HepG2 (cell line): ENCODE measurements at regions not wholly inside any gene's neighbourhood (a gene's known extent, or its start where the extent isn't known, plus 50 kb on each side); places are given as distances from the start of the nearest gene placed in this dataset.

Experiments
- ATAC-seq: fragments of 200-7000 bp; cut with Tn5 transposase; 3 replicates; pipeline ENCODE4 v1.9.1; 2020; ENCODE audit warnings: mild to moderate bottlenecking, moderate library complexity
- BruUV-seq: library from RNA; stranded (reverse); fragments of 400-500 nt; replicated peaks from 2 replicates; lab custom pipeline; 2021; lab: Mats Ljungman, UMichigan
- CTCF ChIA-PET: fragments of 300-600 bp; formaldehyde crosslinking; extraction: SDS; loops from one replicate; lab custom pipeline; 2021; ENCODE audit warnings: low total read pairs, inconsistent platforms, low intra/inter-chr PET ratio; lab: Yijun Ruan, JAX
- POLR2A ChIA-PET: fragments of 350-600 bp; sonication (Branson Sonifier 250); formaldehyde crosslinking; loops from one replicate; lab custom pipeline; 2020; ENCODE audit warnings: antibody characterized with exemption, inconsistent platforms; lab: Yijun Ruan, JAX
- DNase-seq: peaks from one replicate; pipeline ENCODE4 v3.0.0-alpha.2; 2015; ENCODE audit warnings: low spot score
- FAIRE-seq: peaks from 3 replicates; lab custom pipeline; 2011; peaks lifted over from hg19 to GRCh38; lab: Jason Lieb, UNC
- H2AFZ ChIP-seq: one replicate; pipeline ENCODE4 v1.6.1; 2011; ENCODE audit warnings: low read length, inconsistent platforms
- H3K27ac ChIP-seq: fragments of 300-600 bp; 3 replicates; pipeline ENCODE4 v1.8.0; 2011; ENCODE audit warnings: mixed run types, mild to moderate bottlenecking, mixed read lengths, low read length, inconsistent platforms; ENCODE audit not compliant: insufficient read depth; ENCODE audit errors: extremely low read length
- H3K27me3 ChIP-seq, 2 experiments: fragments of 200-600 bp in 1 of 2; 2 replicates in 1 of 2; 3 replicates in 1 of 2; pipeline versions ENCODE4 v1.6.0 to v1.8.0; 2011; ENCODE audit warnings: low read length in 2 of 2, mild to moderate bottlenecking in 2 of 2, moderate library complexity in 2 of 2, inconsistent platforms in 1 of 2; ENCODE audit not compliant: insufficient read depth in 2 of 2, control insufficient read depth in 1 of 2
- H3K36me3 ChIP-seq, 2 experiments: fragments of 200-600 bp in 1 of 2; replicated peaks in 1 of 2; 2 replicates in 1 of 2; 3 replicates in 1 of 2; pipeline versions ENCODE4 v1.5.1 to v1.8.0; 2011; ENCODE audit warnings: low read length in 2 of 2, inconsistent platforms in 1 of 2; ENCODE audit not compliant: insufficient read depth in 2 of 2, control insufficient read depth in 1 of 2
- H3K4me1 ChIP-seq: 2 replicates; pipeline ENCODE4 v1.5.1; 2012; ENCODE audit warnings: low read length, inconsistent platforms; ENCODE audit not compliant: insufficient read depth
- H3K4me2 ChIP-seq: 2 replicates; pipeline ENCODE4 v1.6.0; 2011; ENCODE audit warnings: low read depth, low read length, inconsistent platforms
- H3K4me3 ChIP-seq, 3 experiments: fragments of 200-600 bp in 1 of 3; sonication (generic), shearing (Covaris generic) in 1 of 3; replicated peaks in 1 of 3; 2 replicates each; pipeline ENCODE4 v1.5.1; 2011 to 2016; ENCODE audit warnings: low read length in 3 of 3, inconsistent platforms in 2 of 3, low read depth in 2 of 3, mild to moderate bottlenecking in 2 of 3, control low read depth in 1 of 3, mixed read lengths in 1 of 3; ENCODE audit not compliant: insufficient read depth in 1 of 3
- H3K79me2 ChIP-seq: one replicate; pipeline ENCODE4 v1.6.1; 2011; ENCODE audit warnings: low read length, inconsistent platforms; ENCODE audit not compliant: insufficient read depth
- H3K9ac ChIP-seq: 2 replicates; pipeline ENCODE4 v1.6.0; 2011; ENCODE audit warnings: mild to moderate bottlenecking, low read depth, low read length, inconsistent platforms; ENCODE audit not compliant: insufficient read depth
- H3K9me3 ChIP-seq: 2 replicates; pipeline ENCODE4 v1.5.1; 2012; ENCODE audit warnings: mild to moderate bottlenecking, low read length
- H4K20me1 ChIP-seq: 2 replicates; pipeline ENCODE4 v1.6.0; 2011; ENCODE audit warnings: inconsistent platforms, mild to moderate bottlenecking, low read length, moderate library complexity; ENCODE audit not compliant: insufficient read depth
- ATF5 ChIP-seq: sonication (generic); formaldehyde crosslinking; IDR thresholded peaks from 2 replicates; pipeline ENCODE4 v1.4.0; 2020; ENCODE audit warnings: mild to moderate bottlenecking, low read depth, missing genetic modification reagents
- KDM2A ChIP-seq: sonication (generic); formaldehyde crosslinking; IDR thresholded peaks from 2 replicates; pipeline ENCODE4 v1.4.0; 2020; ENCODE audit warnings: low read depth, missing genetic modification reagents, borderline replicate concordance
- NCOR1 ChIP-seq: fragments of 200-600 bp; sonication (generic); IDR thresholded peaks from 2 replicates; pipeline ENCODE4 v1.7.0; 2017; ENCODE audit warnings: antibody characterized with exemption, low read length, borderline replicate concordance
- RARA ChIP-seq: IDR thresholded peaks from 2 replicates; pipeline ENCODE4 v1.6.1; 2016; ENCODE audit warnings: missing genetic modification reagents, missing compliant biosample characterization
- U2AF1 ChIP-seq: fragments of 200-400 bp; formaldehyde crosslinking; optimal IDR thresholded peaks from 2 replicates; pipeline ENCODE3; 2017; ENCODE audit warnings: mild to moderate bottlenecking, low read depth, low read length
- YY1 ChIP-seq: IDR thresholded peaks from 2 replicates; pipeline ENCODE4 v1.6.1; 2011; ENCODE audit warnings: low read length, low read depth, moderate library complexity, mild to moderate bottlenecking; ENCODE audit not compliant: insufficient read depth, insufficient replicate concordance
- ZNF276 ChIP-seq: sonication (generic); formaldehyde crosslinking; IDR thresholded peaks from 2 replicates; pipeline ENCODE4 v1.4.0; 2020; ENCODE audit warnings: mild to moderate bottlenecking, low read depth, missing genetic modification reagents
- ZNF75D ChIP-seq: sonication (generic); formaldehyde crosslinking; IDR thresholded peaks from 2 replicates; pipeline ENCODE4 v1.8.1; 2023; ENCODE audit warnings: missing genetic modification reagents, mild to moderate bottlenecking, borderline replicate concordance
- ZNF891 ChIP-seq: sonication (generic); formaldehyde crosslinking; IDR thresholded peaks from 2 replicates; pipeline ENCODE4 v1.5.0; 2020; ENCODE audit warnings: mild to moderate bottlenecking, missing genetic modification reagents
- WGBS: methylation state at CpG from one replicate; pipeline ENCODE4 v1.1.6; 2017; ENCODE audit warnings: low lambda C conversion rate; 5-methylcytosine and 5-hydroxymethylcytosine counted together
- in situ Hi-C: cut with HindIII; loops from 2 replicates; pipeline ENCODE4 v1.10.0; 2017; ENCODE audit warnings: low pct_unique_long_range_greater_than_20kb; ENCODE audit not compliant: extremely low pct_ligation_motif_present
- intact Hi-C: fragments of 100-400 bp; cut with micrococcal nuclease; formaldehyde crosslinking; loops from one replicate; pipeline ENCODE4 v1.10.0; 2022; ENCODE audit not compliant: unreplicated experiment
- TF ChIP-seq, protein P1 (sequence below): sonication (generic); formaldehyde crosslinking; IDR thresholded peaks from 2 replicates; pipeline ENCODE4 v1.4.0; 2020; ENCODE audit warnings: missing genetic modification reagents
- TF ChIP-seq, protein P2 (sequence below): sonication (generic); formaldehyde crosslinking; IDR thresholded peaks from 2 replicates; pipeline ENCODE4 v1.4.0; 2020; ENCODE audit warnings: missing genetic modification reagents, borderline replicate concordance

DNA sequence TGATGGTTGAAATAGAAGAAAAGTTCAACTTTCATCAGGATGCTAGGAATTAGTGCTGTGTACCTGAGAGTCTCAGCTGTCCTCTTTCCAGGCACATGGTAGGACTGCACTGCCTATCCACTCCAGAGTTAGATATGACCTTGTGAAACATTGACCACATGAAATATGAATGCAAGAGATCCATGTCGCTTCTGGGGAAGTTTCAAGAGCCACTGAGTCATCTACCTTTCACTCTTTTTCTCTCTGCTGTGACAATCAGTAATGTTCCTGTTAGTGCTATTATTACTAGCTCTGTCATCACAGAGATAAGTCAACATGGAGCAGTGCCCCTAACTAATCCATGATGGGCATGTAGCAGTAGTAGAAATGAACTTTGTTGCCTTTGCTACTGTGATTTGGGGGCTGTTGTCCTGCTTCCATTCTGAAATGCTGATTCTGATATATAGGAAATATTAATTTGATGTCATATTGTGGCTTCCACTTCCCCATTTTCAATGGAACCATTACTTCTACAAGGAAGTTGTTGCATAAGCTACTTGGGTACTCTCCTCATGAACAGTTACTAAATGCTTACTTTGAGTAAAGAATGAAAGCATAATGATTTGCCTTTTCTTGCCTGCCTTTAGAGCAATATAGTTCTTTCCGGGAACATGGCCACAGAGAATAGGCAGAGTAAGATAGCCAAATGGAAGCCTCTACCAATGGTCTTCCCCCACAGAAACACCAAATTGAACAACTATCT lies 192.8 kb upstream of the ZNF521 start:
- ChIA-PET CTCF (no interaction called here), POLR2A (no interaction called here)
- Histone ChIP-seq H3K9ac (no peak overlapping the region), H4K20me1 (no peaks in the 10 kb centered on the region), H3K27me3 (no peaks in the 10 kb centered on the region), H3K4me1 (no peaks in the 10 kb centered on the region), H3K4me3 (no peak overlapping the region), H2AFZ (no peak overlapping the region), H3K79me2 (no peaks in the 10 kb centered on the region), H3K36me3 (no peaks in the 10 kb centered on the region), H3K9me3 (no peaks in the 10 kb centered on the region), H3K4me2 (no peak overlapping the region), H3K27ac (no peak overlapping the region)
- FAIRE-seq (no peak), ATAC-seq (no peak), DNase-seq (no peak)
- WGBS: 49% methylated on average over 2 of the region's 2 CpGs
- TF ChIP-seq YY1 (no peak), ZNF75D (no peak), ZNF891 (no peak), U2AF1 (no peak), NCOR1 (no peak), RARA (no peak), KDM2A (CRISPR knock-in tag) (no peak), ATF5 (no peak), ZNF276 (CRISPR knock-in tag) (no peak)
- TF ChIP-seq, protein P1, sequence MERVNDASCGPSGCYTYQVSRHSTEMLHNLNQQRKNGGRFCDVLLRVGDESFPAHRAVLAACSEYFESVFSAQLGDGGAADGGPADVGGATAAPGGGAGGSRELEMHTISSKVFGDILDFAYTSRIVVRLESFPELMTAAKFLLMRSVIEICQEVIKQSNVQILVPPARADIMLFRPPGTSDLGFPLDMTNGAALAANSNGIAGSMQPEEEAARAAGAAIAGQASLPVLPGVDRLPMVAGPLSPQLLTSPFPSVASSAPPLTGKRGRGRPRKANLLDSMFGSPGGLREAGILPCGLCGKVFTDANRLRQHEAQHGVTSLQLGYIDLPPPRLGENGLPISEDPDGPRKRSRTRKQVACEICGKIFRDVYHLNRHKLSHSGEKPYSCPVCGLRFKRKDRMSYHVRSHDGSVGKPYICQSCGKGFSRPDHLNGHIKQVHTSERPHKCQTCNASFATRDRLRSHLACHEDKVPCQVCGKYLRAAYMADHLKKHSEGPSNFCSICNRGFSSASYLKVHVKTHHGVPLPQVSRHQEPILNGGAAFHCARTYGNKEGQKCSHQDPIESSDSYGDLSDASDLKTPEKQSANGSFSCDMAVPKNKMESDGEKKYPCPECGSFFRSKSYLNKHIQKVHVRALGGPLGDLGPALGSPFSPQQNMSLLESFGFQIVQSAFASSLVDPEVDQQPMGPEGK (CRISPR knock-in tag): no peak
- TF ChIP-seq, protein P2, sequence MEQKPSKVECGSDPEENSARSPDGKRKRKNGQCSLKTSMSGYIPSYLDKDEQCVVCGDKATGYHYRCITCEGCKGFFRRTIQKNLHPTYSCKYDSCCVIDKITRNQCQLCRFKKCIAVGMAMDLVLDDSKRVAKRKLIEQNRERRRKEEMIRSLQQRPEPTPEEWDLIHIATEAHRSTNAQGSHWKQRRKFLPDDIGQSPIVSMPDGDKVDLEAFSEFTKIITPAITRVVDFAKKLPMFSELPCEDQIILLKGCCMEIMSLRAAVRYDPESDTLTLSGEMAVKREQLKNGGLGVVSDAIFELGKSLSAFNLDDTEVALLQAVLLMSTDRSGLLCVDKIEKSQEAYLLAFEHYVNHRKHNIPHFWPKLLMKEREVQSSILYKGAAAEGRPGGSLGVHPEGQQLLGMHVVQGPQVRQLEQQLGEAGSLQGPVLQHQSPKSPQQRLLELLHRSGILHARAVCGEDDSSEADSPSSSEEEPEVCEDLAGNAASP (CRISPR knock-in tag): no peak
- in situ Hi-C loops (no loop called here), intact Hi-C loops (loop anchor here (10.0 kb wide), 1 partner anchor 810 kb away; no protein-coding TSS in a partner anchor)
- no TSS peak for BruUV-seq
